ENCODE measurements at regions not wholly inside any gene's neighbourhood (a gene's known extent, or its start where the extent isn't known, plus 50 kb on each side); places are given as distances from the start of the nearest gene placed in this dataset.
"Not testable (repeated sequence)": the region's sequence is repeated elsewhere in the genome, so short reads cannot be mapped to it uniquely, and the experiment has no call there.

DNA sequence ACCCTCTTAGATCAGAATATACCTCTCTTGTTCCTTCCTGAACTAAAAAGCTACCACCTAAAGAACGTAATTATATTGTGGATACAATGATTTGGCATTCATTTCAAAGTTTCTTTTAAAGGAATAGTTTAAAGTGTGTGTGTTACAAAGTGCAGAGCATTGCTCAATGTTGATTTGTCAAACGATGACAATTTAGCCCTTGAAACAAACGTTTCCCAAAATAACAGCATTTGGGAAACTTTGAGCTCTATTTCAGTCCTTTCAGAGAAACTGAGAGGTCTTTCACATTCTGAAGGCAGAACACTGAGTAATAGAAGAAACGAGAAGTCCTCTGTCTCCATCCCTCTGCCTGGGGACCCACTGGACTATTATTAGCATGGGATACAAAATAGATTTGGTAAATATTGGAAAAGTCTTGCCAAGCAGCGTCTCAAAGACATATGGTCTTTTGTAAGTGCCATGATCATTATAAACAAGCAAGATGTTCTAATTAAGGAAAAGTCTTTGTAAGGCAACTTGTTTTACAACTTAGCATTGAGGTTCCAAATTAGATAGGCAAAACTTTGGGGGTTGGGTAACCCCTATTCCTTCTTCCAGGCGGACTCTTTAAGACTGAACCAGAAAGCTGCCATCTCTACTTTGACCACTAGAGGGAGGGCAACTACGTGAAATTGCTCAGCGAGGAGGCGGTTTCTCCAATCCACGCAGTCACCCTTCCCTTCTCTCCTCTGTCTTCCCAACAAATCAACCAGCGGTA lies 208.8 kb downstream of the RNF144B start:
- DNase-seq (ENCODE audit: low spot score), result peak; percentile 75

GRCh38 chr6:18596531-18596835 lies 209.3 kb downstream of the RNF144B start:
- DNase-seq (ENCODE audit: low spot score), result no peak

DNA sequence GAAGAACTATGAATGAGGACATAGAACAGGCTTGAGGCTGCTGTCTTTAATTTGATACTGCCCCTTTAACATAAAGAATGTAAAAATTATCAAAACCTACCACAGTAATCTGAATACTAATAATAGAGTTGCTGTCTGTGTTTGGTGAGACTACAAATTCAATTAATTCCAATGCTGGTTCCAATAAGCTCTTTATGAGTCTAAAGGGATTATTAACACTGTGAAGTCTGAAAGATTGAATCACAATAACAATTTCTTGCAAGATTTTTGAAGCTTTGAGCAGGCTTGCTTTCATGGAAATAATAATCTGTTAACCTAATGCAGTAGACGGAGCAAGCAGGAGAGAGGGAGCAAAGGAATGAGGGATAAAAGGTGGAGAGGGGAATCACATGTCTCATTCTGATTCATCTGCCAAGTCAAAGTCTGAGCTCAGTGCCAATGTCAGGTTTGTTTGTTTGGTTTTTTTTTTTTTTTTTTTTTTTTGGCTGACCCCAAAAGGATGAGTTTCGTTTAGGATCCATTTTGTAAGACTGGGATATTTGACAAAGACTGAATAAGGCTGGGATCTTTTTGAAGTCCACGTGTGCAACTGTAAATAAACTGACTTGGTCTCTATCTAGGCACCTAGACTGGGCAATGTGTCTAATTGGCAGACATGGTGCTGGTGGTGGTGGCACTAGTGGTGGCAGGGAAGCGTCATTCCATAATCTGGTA lies 211.6 kb downstream of the RNF144B start:
- DNase-seq (ENCODE audit: low spot score), result no peak

- DNase-seq (ENCODE audit: low spot score), result no peak
These were observed 213.1 kb downstream of the RNF144B start for GRCh38 chr6:18600255-18600654.

DNA sequence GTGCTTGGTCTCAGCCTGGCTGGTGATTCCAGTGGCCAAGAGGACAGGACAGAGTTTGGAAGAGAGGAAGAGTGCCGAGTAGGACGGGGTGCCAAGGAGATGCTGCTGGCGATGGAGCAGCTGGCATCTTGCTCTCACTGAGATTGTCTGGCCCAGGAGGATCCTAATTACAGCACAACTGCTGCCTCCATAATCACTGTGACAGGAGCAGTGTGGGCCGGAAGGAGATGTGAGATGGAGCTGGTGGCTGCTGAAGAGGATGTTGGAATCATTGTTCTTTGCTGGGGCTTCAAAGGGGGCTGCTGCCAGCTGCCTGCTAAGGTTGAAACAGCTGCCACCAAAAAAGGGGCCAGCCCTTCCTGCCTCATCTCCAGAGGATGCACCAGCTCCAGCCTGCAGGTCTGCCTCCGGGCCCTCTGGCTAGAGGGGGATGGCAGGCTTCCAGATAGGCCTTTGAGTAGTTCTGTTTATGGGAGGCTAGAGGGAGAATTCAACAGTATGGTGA lies 214.4 kb downstream of the RNF144B start:
- no peak for DNase-seq (ENCODE audit: low spot score)

GRCh38 chr6:18602931-18603330 lies 215.8 kb downstream of the RNF144B start:
- no peak for DNase-seq (ENCODE audit: low spot score)

- no peak for DNase-seq (ENCODE audit: low spot score)
These were observed 216.2 kb downstream of the RNF144B start for GRCh38 chr6:18603361-18603760.

GRCh38 chr6:18605841-18606240 lies 218.7 kb downstream of the RNF144B start:
- no peak for DNase-seq (ENCODE audit: low spot score)

GRCh38 chr6:18609715-18610114 lies 222.6 kb downstream of the RNF144B start:
- DNase-seq (ENCODE audit: low spot score), result no peak

DNA sequence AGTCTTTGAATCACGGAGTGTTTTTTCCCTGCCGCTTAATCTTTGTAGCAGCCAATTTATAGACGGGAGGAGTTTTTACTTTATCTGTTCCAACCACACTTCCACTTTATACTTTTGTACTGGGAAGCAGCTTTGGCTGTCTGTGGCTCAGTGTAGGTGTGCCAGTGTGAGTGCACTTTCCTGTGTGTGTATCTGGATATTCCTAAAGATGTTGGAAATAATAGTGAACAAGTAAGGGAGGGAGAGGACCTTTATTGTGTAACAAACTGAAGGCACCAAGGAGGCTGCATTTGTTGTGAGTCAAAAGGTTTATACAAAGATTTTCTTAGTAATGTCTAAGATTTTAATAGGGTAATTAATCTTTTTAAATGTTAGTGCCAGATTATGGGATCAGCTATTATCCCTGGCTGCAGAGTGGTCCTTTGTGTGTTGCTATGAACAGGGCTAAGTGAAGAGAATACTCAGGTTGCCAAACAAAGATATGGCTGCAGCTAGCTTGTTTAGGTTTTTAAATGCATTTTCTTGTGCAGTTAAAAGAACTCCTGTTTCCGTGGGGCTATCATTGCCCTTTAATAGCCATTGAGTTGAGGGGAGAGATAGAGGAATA lies 226.3 kb downstream of the RNF144B start:
- DNase-seq (ENCODE audit: low spot score), result peak; percentile 60

- no peak for DNase-seq (ENCODE audit: low spot score)
These were observed 242.4 kb downstream of the RNF144B start for GRCh38 chr6:18629571-18629970.

DNA sequence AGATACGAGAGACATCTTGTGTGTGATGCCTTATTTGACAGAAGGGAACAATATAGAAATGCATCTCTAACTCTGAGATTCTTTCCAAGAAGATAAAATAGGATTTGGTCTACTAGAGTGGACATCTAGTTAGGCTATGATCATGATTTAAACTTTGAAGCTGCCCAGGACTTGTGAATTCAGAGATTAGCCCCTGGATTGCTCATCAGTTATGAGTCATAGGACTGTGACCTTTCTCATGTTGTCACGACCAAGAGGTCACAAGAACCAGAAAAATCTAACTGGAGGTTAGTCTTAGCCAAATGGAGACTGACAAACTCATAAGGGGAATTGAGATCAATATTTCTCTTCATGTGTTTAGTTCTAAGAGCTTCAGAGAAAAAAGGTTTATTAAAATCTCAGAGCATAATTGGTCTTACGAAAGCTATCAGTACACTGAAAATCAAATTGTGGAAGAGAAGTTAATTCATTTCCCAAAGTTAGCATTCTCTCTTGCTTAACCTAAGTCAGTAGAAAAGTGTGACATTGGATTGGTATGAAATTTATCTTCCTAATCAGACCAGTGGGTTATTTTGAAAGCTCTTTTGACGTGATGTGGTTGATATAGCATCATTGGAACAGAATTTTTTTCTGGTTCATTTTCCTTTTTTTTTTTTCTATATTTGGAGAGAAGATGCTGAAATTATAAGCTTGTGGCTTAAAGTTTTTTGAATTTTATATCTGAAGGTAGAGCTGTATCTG lies 245.7 kb downstream of the RNF144B start:
- no peak for DNase-seq (ENCODE audit: low spot score)

DNA sequence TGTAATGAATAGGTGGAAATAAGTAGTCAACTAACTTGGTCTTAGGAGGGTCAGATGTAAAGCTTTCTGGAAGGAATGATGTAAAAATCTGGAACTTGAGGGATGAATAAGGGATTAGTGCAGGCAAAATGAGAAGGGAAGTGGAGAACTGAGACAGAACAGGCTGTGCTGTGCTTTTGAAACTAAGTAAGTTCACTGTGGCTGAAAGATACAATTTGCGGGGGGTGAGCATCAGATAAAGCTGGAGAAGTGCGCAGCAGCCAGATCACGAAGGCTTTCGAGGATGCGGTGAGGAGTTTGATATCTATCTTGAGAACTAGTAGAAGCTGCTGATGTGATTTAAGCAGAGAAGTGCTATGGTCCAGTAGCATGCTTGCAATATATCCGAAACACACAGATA lies 247.8 kb downstream of the RNF144B start:
- no peak for DNase-seq (ENCODE audit: low spot score)

DNA sequence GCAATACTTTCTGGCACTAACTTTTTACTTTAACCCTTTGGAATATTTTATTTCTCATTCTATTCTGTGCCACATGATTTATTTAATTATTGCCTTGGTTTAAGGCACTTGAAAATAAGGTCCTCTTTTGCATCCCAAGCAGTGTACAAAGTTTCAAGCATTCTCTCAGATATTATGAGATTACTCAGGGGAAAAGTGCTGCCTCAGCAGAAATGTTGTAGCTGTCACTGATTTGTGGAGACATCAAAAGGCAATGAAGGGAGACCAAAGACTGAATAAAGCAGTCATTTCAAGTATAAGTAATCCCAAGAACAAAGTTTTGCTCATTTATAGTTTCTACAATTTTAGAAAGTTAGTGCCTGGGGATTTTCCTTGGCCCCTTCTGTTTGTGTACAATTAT lies 253.0 kb downstream of the RNF144B start:
- DNase-seq (ENCODE audit: low spot score), result no peak

DNA sequence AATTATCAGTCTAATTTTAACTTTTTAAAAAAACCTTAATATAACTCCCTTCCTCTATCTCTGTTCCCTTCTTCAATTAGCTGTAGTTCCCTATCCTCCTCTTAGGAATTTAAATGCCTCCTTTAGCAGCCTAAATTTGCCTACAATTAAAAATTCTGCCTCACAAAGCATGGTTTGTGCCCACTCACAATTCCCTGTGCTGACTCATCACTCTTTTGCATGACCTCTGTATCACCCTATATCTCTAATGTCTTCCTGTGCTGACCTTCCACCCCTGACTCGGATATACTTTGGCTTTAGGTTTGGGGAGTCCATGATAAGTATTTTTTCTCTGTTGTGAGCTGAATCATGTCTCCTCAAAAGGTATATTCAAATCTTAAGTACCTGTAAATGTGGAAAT lies 253.6 kb downstream of the RNF144B start:
- no peak for DNase-seq (ENCODE audit: low spot score)

- DNase-seq (ENCODE audit: low spot score), result no peak
These were observed 267.7 kb downstream of the RNF144B start for GRCh38 chr6:18654821-18655220.

GRCh38 chr6:18656506-18656905 lies 269.4 kb downstream of the RNF144B start:
- no peak for DNase-seq (ENCODE audit: low spot score)

- DNase-seq (ENCODE audit: low spot score), result not testable (repeated sequence)
These were observed 272.8 kb downstream of the RNF144B start for GRCh38 chr6:18659994-18660393.

DNA sequence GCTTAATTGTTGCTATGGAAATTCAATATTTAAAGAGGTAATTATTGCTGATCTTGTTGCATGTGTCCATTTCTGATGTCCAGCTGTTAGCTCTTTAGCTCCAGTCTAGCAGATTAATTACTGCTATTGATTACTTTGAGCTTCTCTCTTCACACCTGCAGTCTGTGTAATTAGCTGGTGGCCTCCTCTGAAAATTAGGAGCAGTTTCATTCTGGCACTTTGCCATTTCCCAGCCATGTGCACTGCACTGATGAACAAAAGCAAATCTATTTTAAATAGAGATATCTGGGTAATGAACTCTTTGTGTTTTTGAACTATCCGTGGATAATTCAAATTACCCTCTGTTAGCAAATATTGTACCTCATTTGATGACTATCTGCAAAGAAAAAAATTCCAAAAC lies 275.9 kb downstream of the RNF144B start:
- DNase-seq (ENCODE audit: low spot score), result no peak

DNA sequence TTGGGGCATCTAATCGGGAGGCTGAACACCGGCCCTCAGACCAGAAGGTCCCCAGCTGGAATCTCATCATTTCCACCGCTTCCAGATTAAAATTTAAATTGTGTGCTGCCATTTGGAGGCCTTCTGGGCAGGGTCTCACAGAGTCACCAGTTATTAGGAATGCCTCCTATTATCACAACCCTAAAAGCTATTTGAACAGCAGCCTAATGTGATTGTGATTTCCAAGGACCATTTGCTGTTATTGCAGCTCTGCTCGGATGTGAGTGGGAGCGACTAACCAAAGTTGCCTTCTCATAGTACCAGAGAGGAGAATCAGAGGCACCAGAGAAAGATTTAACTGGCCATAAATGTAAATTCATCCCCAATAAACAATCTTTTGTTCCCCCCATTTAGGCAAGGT lies 277.3 kb downstream of the RNF144B start:
- DNase-seq (ENCODE audit: low spot score), result no peak

- no peak for DNase-seq (ENCODE audit: low spot score)
These were observed 280.5 kb downstream of the RNF144B start for GRCh38 chr6:18667612-18668011.

GRCh38 chr6:18668994-18669393 lies 281.8 kb downstream of the RNF144B start:
- DNase-seq (ENCODE audit: low spot score), result no peak

DNA sequence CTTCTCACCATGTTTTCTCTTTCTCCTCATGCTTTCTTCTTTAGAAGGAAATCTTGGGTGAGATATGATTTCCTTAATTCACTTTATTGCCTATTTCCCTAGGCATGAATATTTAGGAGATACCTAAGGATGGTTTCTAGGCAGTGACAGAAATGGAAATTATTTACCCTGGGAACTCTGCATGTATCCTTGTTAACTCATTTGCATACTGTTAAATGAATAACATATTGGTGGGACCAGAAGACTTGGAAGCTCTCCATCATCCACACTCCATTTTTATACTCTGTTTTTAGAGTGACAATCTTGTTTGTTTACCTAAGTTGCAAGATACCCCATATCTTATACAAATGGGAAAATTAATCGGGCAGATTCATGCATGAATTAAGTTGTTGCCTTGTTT lies 285.7 kb downstream of the RNF144B start:
- no peak for DNase-seq (ENCODE audit: low spot score)
